ENCODE measurements at regions not wholly inside any gene's neighbourhood (a gene's known extent, or its start where the extent isn't known, plus 50 kb on each side); places are given as distances from the start of the nearest gene placed in this dataset.
A peak's percentile ranks its signal among the peaks of the same experiment; 100 is the strongest.

DNA sequence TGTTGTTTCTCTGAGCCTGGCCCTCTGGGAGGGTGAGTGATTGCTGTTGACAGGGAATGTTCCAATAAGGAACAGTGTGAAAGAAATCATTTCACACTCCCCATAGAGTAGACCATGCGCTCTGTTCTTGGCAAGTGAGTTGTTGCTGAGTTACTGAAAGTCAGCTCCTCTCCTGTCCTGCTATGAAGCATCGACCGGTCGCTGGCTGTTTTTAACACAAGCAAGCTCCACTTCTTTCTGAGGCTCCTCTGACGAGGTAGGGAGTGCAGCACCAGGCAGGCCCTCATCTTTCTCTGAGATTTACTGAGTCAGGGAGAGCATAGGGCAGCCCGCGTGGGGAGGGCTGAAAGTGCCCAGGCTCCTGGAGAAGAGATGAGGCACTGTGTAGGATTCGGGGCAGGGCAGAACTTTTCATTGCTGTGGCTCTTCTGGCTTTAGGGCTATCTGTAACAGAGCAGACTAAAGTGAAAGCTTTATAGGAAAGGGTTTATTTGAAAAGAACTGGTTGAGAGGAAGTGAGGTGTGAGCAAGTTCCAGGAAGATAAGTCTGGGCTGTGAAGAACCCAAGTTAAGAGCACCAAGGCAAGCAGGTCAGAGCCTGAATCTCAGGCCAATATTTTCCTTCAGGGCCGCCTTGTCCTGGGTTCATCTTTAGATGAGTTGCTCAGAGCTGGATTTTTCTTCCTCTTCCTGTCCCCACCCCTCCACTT lies 332.2 kb downstream of the CCSER2 start:
- H3K27ac ChIP-seq, result no peak overlapping the region
- TF ChIP-seq, protein P1, sequence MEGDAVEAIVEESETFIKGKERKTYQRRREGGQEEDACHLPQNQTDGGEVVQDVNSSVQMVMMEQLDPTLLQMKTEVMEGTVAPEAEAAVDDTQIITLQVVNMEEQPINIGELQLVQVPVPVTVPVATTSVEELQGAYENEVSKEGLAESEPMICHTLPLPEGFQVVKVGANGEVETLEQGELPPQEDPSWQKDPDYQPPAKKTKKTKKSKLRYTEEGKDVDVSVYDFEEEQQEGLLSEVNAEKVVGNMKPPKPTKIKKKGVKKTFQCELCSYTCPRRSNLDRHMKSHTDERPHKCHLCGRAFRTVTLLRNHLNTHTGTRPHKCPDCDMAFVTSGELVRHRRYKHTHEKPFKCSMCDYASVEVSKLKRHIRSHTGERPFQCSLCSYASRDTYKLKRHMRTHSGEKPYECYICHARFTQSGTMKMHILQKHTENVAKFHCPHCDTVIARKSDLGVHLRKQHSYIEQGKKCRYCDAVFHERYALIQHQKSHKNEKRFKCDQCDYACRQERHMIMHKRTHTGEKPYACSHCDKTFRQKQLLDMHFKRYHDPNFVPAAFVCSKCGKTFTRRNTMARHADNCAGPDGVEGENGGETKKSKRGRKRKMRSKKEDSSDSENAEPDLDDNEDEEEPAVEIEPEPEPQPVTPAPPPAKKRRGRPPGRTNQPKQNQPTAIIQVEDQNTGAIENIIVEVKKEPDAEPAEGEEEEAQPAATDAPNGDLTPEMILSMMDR (IDR thresholded peaks at IDR 0.05), result no peak
- TF ChIP-seq ZFX (IDR thresholded peaks at IDR 0.05; ENCODE audit: borderline replicate concordance), result no peak

DNA sequence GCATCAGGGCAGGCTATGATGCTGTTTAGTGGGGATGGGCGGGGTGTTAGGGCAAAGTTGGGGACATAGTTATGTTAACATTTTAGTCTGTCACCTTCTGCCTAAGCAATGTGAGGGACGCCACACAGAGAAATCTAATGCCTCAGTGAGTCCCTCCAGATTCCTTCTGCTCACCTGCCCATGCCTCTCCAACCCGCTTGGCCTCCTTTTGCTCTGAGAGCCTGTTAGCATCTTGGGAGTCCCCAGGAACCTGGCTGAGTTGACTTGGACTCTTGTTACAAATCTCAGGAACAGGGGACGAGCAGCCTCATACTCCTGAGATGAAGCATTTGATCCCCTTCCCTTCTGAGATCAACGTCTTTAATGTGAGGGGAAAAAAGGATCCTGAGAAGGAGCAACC lies 336.8 kb downstream of the CCSER2 start:
- H3K27ac ChIP-seq, result no peak overlapping the region
- TF ChIP-seq, protein P1 (IDR thresholded peaks at IDR 0.05), result no peak
- no peak for TF ChIP-seq ZFX (IDR thresholded peaks at IDR 0.05; ENCODE audit: borderline replicate concordance)

DNA sequence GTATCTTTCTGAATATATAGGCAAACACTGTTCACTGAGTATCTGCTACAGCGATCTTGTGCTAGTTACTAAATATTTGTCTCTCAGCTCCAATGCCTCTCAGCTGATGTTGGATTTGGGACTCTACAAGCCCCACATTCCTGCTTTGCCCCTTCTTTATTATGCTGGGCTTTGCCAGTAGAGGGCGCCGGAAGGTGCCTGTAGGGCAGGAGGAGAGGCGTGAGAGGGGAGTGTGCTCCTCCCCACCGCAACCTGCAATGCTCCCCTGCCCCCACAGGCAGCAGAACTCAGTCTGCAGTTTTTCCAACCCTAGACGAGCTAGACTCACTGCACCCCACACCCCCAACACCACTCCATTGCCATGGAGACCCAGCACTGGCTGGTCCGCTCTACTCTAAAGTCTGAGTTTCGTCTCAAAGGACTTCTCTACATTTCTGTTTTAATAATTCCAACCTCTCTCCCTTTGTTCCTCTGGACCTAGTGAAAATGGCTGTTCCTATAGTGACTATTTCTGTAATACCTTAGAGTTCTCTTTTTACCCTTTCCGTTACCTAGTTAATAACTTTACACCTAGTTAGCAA lies 337.6 kb downstream of the CCSER2 start:
- TF ChIP-seq ZFX (IDR thresholded peaks at IDR 0.05; ENCODE audit: borderline replicate concordance), result no peak
- TF ChIP-seq, protein P1 (IDR thresholded peaks at IDR 0.05), result peak; percentile 86
- H3K27ac ChIP-seq, result no peak overlapping the region

DNA sequence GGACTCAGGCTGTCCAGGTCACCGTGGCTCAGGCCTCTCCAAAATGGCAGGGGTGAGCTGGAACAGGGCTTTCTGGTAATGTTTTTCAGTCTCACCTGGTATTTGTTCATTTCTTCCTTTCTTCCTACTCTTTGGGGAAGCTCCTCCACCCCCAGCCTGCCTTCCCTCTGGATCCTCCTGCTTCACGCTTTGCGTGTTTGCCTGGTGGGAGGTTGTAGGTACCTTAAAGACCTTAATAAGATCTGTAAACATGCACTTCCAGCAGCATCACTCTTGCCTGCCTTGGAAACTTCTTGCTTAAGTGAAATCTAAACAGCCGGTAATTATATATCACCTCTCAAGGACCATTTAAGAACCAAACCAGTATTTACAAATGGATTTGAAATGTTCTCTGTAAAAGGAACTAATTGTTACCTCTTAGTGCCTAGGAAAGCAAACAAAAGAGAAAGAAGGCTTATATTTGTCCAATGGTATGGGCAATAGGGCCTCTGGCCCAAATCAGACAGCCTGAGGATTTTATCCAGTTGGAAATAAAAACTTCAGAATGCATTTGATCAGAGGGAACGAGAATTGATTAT lies 339.9 kb downstream of the CCSER2 start:
- no peak overlapping the region for H3K27ac ChIP-seq
- TF ChIP-seq, protein P1 (IDR thresholded peaks at IDR 0.05), result no peak
- no peak for TF ChIP-seq ZFX (IDR thresholded peaks at IDR 0.05; ENCODE audit: borderline replicate concordance)

DNA sequence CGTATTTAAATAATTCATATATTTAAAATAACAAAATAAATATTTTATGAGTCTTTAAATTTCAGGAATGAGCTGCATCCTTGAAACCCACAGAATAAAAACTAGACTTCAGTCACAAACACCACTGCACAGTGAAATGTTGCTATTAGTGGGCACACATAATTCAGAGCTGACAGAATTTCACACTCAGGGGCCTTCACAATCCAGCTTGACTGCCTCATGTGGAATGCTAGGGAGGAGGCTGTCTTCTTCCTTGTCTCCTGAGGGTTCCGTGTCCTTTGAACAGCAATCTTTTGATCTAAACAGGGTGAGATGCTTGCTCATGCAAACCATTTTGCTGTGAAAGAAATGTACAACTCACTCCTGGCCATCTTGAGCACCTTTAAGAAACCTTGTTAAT lies 346.7 kb downstream of the CCSER2 start:
- no peak for TF ChIP-seq ZFX (IDR thresholded peaks at IDR 0.05; ENCODE audit: borderline replicate concordance)
- TF ChIP-seq, protein P1 (IDR thresholded peaks at IDR 0.05), result no peak
- H3K27ac ChIP-seq, result no peak overlapping the region

DNA sequence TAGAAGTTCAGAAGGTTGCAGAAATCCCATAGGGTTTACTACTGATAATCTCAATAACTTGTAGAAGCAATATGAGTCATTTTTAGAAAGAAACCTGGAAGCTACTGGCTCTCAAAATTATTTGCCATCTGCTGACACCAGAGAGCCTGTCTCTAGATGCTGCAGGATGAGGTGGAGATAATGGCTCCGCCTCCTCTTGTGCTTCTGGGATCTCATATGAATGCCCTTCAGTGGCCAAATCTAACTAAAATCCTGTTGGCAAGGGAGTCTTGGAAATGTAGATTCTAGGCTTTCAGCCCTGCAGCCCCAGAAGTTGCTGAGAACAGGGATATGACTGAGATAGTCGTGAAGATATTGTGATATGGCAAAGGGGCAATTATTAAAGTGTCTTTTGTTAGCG lies 348.1 kb downstream of the CCSER2 start:
- TF ChIP-seq ZFX (IDR thresholded peaks at IDR 0.05; ENCODE audit: borderline replicate concordance), result no peak
- TF ChIP-seq, protein P1 (IDR thresholded peaks at IDR 0.05), result no peak
- H3K27ac ChIP-seq, result no peak overlapping the region

DNA sequence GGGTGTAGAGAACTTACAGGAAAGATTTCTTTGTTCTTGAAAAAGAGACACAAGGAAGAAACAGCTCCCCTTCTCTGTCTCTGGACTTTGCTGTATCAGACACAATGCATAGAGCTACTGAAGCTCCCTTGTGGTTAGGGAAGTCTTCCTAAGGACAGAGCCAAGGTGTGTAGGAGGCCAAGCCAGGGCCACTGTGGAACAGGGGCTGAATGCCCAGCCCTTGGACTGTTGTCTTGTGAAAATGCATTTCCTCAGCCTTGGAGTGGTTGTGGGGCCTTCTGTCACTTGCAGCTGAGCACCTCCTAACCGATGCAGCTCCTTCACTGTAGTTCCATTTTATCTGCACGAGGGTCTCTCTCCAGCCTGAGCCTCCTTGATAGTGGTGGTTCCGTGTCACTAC lies 353.4 kb downstream of the CCSER2 start:
- no peak overlapping the region for H3K27ac ChIP-seq

More for the DNA sequence above, 353.4 kb downstream of the CCSER2 start:
- TF ChIP-seq, protein P1 (IDR thresholded peaks at IDR 0.05), result no peak
- no peak for TF ChIP-seq ZFX (IDR thresholded peaks at IDR 0.05; ENCODE audit: borderline replicate concordance)

All from 22Rv1 (cell line).